Panc1 (cell line): ENCODE measurements at regions not wholly inside any gene's neighbourhood (a gene's known extent, or its start where the extent isn't known, plus 50 kb on each side); places are given as distances from the start of the nearest gene placed in this dataset.

Source experiments
- ATAC-seq: fragments of 200-7000 bp; cut with Tn5 transposase; 2 replicates; pipeline ENCODE4 v1.9.1; 2020; ENCODE audit warnings: mild to moderate bottlenecking, moderate library complexity
- BruUV-seq: library from RNA; stranded (reverse); fragments of 400-500 nt; replicated peaks from 2 replicates; lab custom pipeline; 2021; lab: Mats Ljungman, UMichigan
- CTCF ChIA-PET: fragments of 300-600 bp; sonication (Branson Sonifier 250); formaldehyde crosslinking; loops from one replicate; lab custom pipeline; 2022; ENCODE audit warnings: antibody characterized with exemption; lab: Charles Lee
- POLR2A ChIA-PET: fragments of 300-600 bp; sonication (Branson Sonifier 250); formaldehyde crosslinking; loops from one replicate; lab custom pipeline; 2022; ENCODE audit warnings: antibody characterized with exemption; lab: Charles Lee
- DNase-seq: peaks from one replicate; pipeline ENCODE4 v3.0.0-alpha.2; 2010; ENCODE audit warnings: low read depth, low spot score
- H3K27ac ChIP-seq: 2 replicates; pipeline ENCODE4 v1.5.1; 2011; ENCODE audit warnings: mild to moderate bottlenecking, low read length, inconsistent platforms
- H3K27me3 ChIP-seq: fragments of 200-500 bp; sonication (Bioruptor generic); 2 replicates; pipeline ENCODE4 v1.6.0; 2014; ENCODE audit warnings: low read length, inconsistent platforms; ENCODE audit not compliant: control insufficient read depth, insufficient read depth
- H3K36me3 ChIP-seq: fragments of 200-500 bp; sonication (Bioruptor generic); 2 replicates; pipeline ENCODE4 v1.5.1; 2014; ENCODE audit warnings: inconsistent platforms, mild to moderate bottlenecking, low read length, moderate library complexity; ENCODE audit not compliant: control insufficient read depth, insufficient read depth
- H3K4me1 ChIP-seq: 2 replicates; pipeline ENCODE4 v1.5.1; 2011; ENCODE audit warnings: inconsistent platforms, mild to moderate bottlenecking, low read length, moderate library complexity; ENCODE audit not compliant: control insufficient read depth, insufficient read depth
- H3K4me3 ChIP-seq, 2 experiments: 2 replicates each; pipeline ENCODE4 v1.5.1; 2011 to 2012; ENCODE audit warnings: low read depth in 2 of 2, low read length in 2 of 2, mild to moderate bottlenecking in 2 of 2, inconsistent platforms in 1 of 2, moderate library complexity in 1 of 2
- H3K9me3 ChIP-seq: fragments of 200-500 bp; sonication (Bioruptor generic); 2 replicates; pipeline ENCODE4 v1.5.1; 2014; ENCODE audit warnings: low read depth, mild to moderate bottlenecking, inconsistent platforms, low read length, moderate library complexity; ENCODE audit not compliant: control insufficient read depth, insufficient read depth
- CTCF ChIP-seq: fragments of 450-650 bp; IDR thresholded peaks from 2 replicates; pipeline ENCODE4 v1.5.1; 2017; ENCODE audit warnings: mild to moderate bottlenecking
- POLR2AphosphoS5 ChIP-seq: IDR thresholded peaks from 2 replicates; pipeline ENCODE4 v1.6.1; 2012; ENCODE audit warnings: mild to moderate bottlenecking, low read depth, low read length, moderate library complexity
- REST ChIP-seq, 2 experiments: IDR thresholded peaks; 2 replicates each; pipeline ENCODE4 v1.6.1; 2011 to 2012; ENCODE audit warnings: low read depth in 2 of 2, control low read depth in 1 of 2, low read length in 1 of 2, mild to moderate bottlenecking in 1 of 2, moderate library complexity in 1 of 2; ENCODE audit not compliant: insufficient read depth in 1 of 2
- SIN3A ChIP-seq: IDR thresholded peaks from 2 replicates; pipeline ENCODE4 v1.6.1; 2012; ENCODE audit warnings: low read depth, mild to moderate bottlenecking, low read length, moderate library complexity, borderline replicate concordance; ENCODE audit not compliant: insufficient read depth
- TCF7L2 ChIP-seq: IDR thresholded peaks from 2 replicates; pipeline ENCODE4 v1.6.1; 2011; ENCODE audit warnings: mild to moderate bottlenecking, low read depth, low read length, inconsistent platforms
- in situ Hi-C: cut with HindIII; loops from 2 replicates; pipeline ENCODE4 v1.10.0; 2016; ENCODE audit warnings: low sequenced_read_pairs, low pct_unique_long_range_greater_than_20kb
- intact Hi-C: fragments of 100-400 bp; cut with micrococcal nuclease; formaldehyde crosslinking; loops from one replicate; pipeline ENCODE4 v1.10.0; 2022; ENCODE audit not compliant: unreplicated experiment

GRCh38 chr1:91120421-91120820 is 98.6 kb upstream of the ZNF644 start:
- DNase-seq (no peak), ATAC-seq (no peak)
- TF ChIP-seq TCF7L2 (no peak), SIN3A (no peak), CTCF (no peak), POLR2AphosphoS5 (no peak), REST (IDR thresholded peaks at IDR 0.05; ENCODE audit: insufficient read depth in 1 of 2, low read depth in 2 of 2, low read length in 1 of 2) (no peak)
- no peaks in the 10 kb centered on the region for H3K4me1 ChIP-seq
- H3K9me3 ChIP-seq: no peaks in the 10 kb centered on the region
- H3K4me3 ChIP-seq: no peak overlapping the region
- H3K27ac ChIP-seq: no peak overlapping the region
- H3K27me3 ChIP-seq: no peaks in the 10 kb centered on the region
- intact Hi-C loops: no loop called here
- no peaks in the 10 kb centered on the region for H3K36me3 ChIP-seq
- CTCF ChIA-PET: no interaction called here
- BruUV-seq: no TSS peak
- in situ Hi-C loops: no loop called here
- POLR2A ChIA-PET: no interaction called here

DNA sequence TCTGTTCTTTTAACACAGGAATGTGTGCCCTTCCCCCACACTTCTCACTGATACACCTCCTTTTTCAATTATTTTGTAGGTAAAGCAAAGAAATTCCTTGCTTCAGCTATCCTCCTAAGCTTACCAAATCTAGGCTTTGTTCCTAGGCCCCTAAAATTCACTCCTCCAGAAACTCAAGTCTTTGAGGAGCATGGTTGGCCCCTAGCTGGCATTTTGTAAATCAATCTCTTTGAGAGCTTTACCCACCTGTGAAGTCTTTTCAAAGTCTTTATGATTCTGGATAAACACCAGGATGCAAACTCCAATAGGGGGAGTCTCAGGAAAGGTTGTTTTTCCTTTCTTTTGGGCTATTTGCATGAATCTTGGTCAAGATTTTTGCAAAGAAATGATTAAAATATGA is 82.9 kb upstream of the ZNF644 start:
- POLR2A ChIA-PET: no interaction called here
- DNase-seq: no peak
- intact Hi-C loops (no loop called here), in situ Hi-C loops (no loop called here)
- no peak for ATAC-seq
- Histone ChIP-seq H3K27me3 (no peaks in the 10 kb centered on the region), H3K27ac (no peak overlapping the region), H3K36me3 (no peaks in the 10 kb centered on the region), H3K4me3 (no peak overlapping the region), H3K9me3 (no peaks in the 10 kb centered on the region), H3K4me1 (no peaks in the 10 kb centered on the region)
- CTCF ChIA-PET: no interaction called here
- no TSS peak for BruUV-seq
- no peak for TF ChIP-seq POLR2AphosphoS5
- no peak for TF ChIP-seq TCF7L2
- no peak for TF ChIP-seq SIN3A
- no peak for TF ChIP-seq REST (IDR thresholded peaks at IDR 0.05; ENCODE audit: insufficient read depth in 1 of 2, low read depth in 2 of 2, low read length in 1 of 2)
- no peak for TF ChIP-seq CTCF
